COLO829 (cell line): ENCODE measurements at regions not wholly inside any gene's neighbourhood (a gene's known extent, or its start where the extent isn't known, plus 50 kb on each side); places are given as distances from the start of the nearest gene placed in this dataset.

ENCODE experiments used
- DNase-seq: peaks from one replicate; pipeline ENCODE4 v3.0.0; 2012; ENCODE audit warnings: low spot score

- DNase-seq = no peak
Observed at GRCh38 chr17:77771587-77771986, 186.9 kb upstream of the TNRC6C start.

DNA sequence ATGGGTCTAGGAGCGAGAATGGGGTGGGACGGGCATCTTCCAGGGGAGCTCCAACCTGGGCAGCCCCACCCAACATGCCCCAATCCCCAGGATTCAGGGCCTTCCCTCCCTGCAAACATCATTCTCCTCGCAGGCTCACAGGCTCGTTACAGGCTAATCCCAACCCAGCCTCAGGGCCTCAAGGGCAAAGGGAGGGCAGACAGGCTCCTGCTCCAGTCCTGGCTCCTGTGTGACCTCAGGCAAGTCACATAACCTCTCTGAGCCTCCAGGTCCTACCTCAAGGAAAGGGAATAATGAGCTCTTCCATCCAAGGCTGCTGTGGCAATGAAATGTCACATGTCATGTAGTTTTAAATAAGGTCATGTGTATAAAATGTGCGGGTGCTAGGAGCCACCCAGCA, 186.5 kb upstream of the TNRC6C start:
- DNase-seq = no peak

- peak; percentile 77 for DNase-seq
Observed at GRCh38 chr17:77772461-77772897, 186.0 kb upstream of the TNRC6C start.

DNA sequence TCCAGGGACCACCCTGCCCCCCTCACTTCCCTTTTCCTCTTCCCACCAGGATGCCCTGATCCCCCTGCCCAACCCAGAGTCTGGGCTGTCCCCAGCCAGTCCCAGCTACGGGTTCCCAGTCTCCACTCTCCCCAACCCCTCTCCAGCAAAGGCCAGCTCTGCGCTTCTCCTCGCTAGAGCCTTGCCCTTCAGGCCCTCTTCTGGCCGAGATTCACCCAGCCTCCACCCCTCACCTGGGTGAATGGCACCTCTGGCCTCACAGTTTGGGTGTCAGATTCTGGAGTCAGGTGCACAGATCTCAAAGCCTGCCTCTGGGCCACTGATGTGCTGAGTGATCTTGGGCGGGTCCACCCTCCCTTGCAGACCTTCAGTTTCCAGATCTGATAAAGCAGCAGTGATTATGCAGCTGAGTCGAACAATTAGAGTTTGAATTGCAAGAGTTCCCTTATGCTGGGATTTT, 185.6 kb upstream of the TNRC6C start:
- DNase-seq = no peak

- no peak for DNase-seq
Observed at GRCh38 chr17:77774182-77774581, 184.3 kb upstream of the TNRC6C start.

- DNase-seq = no peak
Observed at GRCh38 chr17:77778636-77779489, 179.6 kb upstream of the TNRC6C start.

DNA sequence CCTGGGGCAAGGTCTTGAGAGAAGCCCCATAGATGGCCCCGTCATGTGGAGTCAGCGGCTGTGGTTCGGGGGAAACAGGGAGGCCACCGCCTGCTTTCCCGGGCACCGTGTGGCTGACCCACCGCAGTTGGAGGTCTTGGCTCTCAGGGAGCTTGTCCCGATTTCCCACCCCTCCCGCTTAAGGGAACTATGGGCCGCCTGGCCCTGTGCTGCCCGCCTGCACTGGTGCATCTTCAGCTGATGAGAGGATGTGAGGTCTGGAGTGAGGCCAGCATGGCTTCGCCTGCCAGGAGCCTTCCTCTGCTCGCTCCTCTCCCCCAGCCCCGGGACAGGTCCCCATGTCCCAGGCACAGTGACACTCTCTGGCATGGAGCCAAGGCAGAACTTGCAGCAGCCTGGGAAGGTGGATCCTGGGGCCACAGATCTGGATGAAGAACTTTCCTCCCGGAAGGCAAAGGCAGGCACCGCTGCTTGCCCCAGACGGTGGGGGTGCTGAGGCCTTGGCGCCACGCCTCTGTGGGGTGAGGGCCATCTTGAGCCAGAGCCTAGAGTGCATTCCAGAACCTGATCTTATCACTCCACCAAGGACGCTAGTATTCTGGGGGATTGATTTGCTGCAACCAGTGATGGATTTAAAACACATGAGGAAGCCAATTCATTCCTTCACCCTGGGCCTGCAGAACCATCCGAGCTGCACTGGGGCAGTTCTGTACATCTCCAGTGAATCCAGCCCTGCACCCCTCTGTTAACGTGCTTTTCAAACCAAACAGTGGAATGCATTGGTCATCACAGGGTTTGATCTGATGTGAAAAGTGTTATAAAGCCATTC, 178.6 kb upstream of the TNRC6C start:
- no peak for DNase-seq

DNA sequence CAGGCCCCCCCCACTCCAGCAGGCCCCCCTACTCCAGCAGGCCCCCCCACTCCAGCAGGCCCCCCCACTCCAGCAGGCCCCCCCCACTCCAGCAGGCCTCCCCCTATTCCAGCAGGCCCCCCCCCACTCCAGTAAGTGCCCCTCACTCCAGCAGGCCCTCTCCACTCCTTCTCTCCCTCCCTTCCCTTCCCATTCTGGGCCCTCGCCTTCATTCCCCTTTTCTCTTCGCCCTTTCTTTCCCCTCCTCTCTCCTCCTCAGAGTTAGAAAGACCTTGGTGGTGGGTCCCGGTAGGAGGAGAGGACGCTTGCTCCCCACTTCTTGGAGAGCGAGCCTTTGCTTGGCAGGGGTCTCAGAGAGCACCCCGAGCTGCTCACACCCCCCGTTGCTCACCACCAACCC, 177.0 kb upstream of the TNRC6C start:
- no peak for DNase-seq

GRCh38 chr17:77782201-77782600, 176.3 kb upstream of the TNRC6C start:
- no peak for DNase-seq

- no peak for DNase-seq
Observed at GRCh38 chr17:77782611-77783010, 175.9 kb upstream of the TNRC6C start.

DNA sequence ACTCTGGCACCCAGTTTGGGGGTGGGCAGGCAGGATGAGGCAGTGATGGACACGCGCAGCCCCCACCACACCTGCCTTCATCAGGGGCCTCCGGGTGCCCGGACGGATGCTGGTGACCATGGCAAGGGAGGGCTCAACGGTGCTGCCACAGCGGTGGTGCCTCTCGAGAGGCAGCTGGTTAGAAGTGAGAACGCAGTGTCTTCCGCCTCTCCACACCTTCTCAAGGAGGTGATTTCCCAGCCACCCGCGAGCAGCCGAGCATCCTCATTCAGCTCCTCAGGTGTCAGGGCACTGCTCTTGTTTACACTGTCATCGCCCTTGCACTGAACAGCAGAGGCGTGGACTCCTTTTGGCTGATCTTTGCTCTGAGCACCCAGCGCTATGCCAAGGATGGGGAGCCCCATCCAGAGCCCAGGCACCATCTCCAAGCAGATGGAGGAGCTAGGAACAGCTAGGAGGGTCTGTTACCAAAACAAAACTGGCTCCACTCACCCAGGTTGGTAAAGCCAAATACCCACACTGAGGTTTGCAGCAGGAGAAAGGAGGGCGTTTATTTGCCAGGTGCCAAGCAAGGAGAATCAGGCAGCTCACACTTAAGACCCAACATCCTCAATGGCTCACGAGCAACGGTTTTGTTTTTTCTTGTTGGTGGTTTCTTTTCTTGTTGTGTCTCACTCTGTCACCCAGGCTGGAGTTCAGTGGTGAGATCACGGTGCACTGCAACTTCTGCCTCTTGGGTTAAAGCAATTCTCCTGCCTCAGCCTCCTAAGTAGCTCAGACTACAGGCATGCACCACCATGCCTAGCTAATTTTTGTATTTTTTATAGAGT, 174.3 kb upstream of the TNRC6C start:
- no peak for DNase-seq

GRCh38 chr17:77785312-77785905, 173.1 kb upstream of the TNRC6C start:
- DNase-seq = no peak

GRCh38 chr17:77786090-77786489, 172.4 kb upstream of the TNRC6C start:
- DNase-seq = no peak

GRCh38 chr17:77786740-77787505, 171.6 kb upstream of the TNRC6C start:
- DNase-seq = no peak

DNA sequence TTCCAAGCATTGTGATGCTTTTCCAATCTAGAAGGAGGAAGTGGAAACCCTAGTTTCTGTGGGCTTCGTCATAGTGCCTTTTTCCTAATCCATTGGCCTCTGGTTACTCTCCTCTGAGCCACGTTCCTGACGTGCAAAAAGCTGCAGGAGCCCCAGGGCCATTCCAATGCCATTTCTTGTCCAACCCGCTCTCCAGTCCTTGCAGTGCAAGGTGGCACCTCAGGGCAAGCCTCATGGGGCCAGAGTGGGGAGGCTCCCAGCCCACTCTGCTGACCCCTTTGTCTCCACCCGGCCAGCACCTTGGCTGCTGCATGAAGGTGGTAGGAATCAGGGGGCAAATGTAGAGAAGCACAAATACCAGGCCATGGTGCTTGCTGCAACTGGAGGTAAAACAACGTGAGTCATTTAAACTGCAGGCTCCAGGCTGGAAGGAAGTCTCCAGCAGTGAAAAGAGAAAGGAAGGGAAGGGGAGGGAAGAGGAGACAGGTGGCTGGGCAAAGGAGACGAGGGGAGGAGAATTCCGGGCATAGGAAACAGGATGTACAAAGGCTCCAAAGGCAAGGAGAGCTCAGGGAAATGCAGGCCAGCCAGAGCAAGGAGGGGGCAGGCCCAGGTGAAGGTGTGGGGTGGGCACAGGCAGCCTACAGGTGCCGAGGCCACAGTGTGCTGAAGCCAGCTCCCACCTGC, 168.2 kb upstream of the TNRC6C start:
- no peak for DNase-seq

DNA sequence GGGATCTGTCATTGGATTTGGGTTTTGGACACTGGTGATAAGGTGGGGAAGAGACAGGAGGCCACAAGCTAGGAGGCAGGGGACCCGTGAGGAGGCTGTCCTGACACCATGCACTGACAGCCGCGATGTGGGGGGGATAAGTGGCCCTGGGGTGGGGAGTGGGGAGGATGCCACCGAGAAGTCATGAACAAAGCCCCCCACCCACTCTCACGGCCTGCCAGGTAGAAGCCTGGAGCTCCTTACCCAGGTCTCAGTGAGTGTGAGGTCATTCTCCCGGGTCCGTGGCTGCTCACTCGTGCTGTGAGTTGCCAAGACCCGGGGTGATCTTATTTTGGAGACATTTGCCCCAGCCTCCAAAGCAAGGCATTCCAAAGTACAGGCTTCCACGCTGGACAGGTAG, 165.9 kb upstream of the TNRC6C start:
- DNase-seq = no peak

- no peak for DNase-seq
Observed at GRCh38 chr17:77793146-77793970, 165.1 kb upstream of the TNRC6C start.

DNA sequence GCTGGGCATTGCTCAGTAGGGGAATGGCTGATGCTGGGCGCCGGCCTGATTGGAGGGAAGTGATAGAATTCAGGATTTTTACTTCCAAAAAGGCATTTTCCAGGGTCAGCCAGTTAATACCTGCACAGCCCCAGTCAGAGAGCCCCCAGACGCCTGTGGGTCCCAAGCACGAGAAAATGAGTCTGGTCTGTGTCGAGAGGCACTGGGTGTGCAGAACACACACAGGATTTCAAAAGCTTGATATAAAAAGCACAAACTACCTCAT, 164.6 kb upstream of the TNRC6C start:
- DNase-seq = no peak

GRCh38 chr17:77794846-77795245, 163.7 kb upstream of the TNRC6C start:
- DNase-seq = no peak

GRCh38 chr17:77795685-77796084, 162.8 kb upstream of the TNRC6C start:
- DNase-seq = no peak
